Loucy (cell line): ENCODE measurements at regions not wholly inside any gene's neighbourhood (a gene's known extent, or its start where the extent isn't known, plus 50 kb on each side); places are given as distances from the start of the nearest gene placed in this dataset.

Experiments used
- H2AFZ ChIP-seq: fragments of 200-600 bp; sonication (generic); 2 replicates; pipeline ENCODE4 v1.6.0; 2016; ENCODE audit warnings: antibody characterized with exemption, mild to moderate bottlenecking, low read length, moderate library complexity
- H3F3A ChIP-seq: fragments of 200-600 bp; 2 replicates; pipeline ENCODE4 v1.6.0; 2016; ENCODE audit warnings: antibody characterized with exemption, low read depth, mild to moderate bottlenecking
- H3K27me3 ChIP-seq: fragments of 200-600 bp; sonication (generic); 2 replicates; pipeline ENCODE4 v1.6.1; 2014; ENCODE audit warnings: low read length, mild to moderate bottlenecking; ENCODE audit not compliant: insufficient read depth, poor library complexity, severe bottlenecking
- H3K36me3 ChIP-seq: fragments of 200-600 bp; sonication (generic); 2 replicates; pipeline ENCODE4 v1.6.1; 2016; ENCODE audit warnings: low read length; ENCODE audit not compliant: insufficient read depth
- H3K4me1 ChIP-seq: fragments of 200-600 bp; sonication (generic); 2 replicates; pipeline ENCODE4 v1.5.1; 2014; ENCODE audit warnings: low read length, mild to moderate bottlenecking; ENCODE audit not compliant: insufficient read depth, poor library complexity, severe bottlenecking
- H3K4me2 ChIP-seq: fragments of 200-600 bp; sonication (generic); 2 replicates; pipeline ENCODE4 v1.6.0; 2014; ENCODE audit warnings: antibody characterized with exemption, low read length, low read depth, mild to moderate bottlenecking; ENCODE audit not compliant: poor library complexity, severe bottlenecking
- H3K4me3 ChIP-seq: fragments of 200-600 bp; sonication (generic); 2 replicates; pipeline ENCODE4 v1.5.1; 2014; ENCODE audit warnings: low read length, mild to moderate bottlenecking, mixed read lengths; ENCODE audit not compliant: poor library complexity, severe bottlenecking
- H3K79me2 ChIP-seq: fragments of 200-600 bp; sonication (generic); 2 replicates; pipeline ENCODE4 v1.6.1; 2014; ENCODE audit warnings: low read length; ENCODE audit not compliant: insufficient read depth
- H3K9ac ChIP-seq: fragments of 200-600 bp; sonication (generic); 2 replicates; pipeline ENCODE4 v1.6.0; 2014; ENCODE audit warnings: mild to moderate bottlenecking, low read depth, low read length, moderate library complexity; ENCODE audit not compliant: poor library complexity, severe bottlenecking
- H3K9me2 ChIP-seq: fragments of 200-600 bp; sonication (generic); replicated peaks from 2 replicates; pipeline ENCODE4 v1.6.1; 2016; ENCODE audit warnings: low read depth, low read length, mixed read lengths
- H3K9me3 ChIP-seq: fragments of 200-600 bp; sonication (generic); 2 replicates; pipeline ENCODE4 v1.6.1; 2014; ENCODE audit warnings: mild to moderate bottlenecking, antibody characterized with exemption, low read length, low read depth; ENCODE audit not compliant: insufficient read depth
- H4K20me1 ChIP-seq: fragments of 200-600 bp; sonication (generic); 2 replicates; pipeline ENCODE4 v1.6.0; 2014; ENCODE audit warnings: antibody characterized with exemption, low read length, mild to moderate bottlenecking; ENCODE audit not compliant: insufficient read depth, poor library complexity, severe bottlenecking
- CTCF ChIP-seq: fragments of 200-600 bp; sonication (generic); conservative IDR thresholded peaks from 2 replicates; pipeline ENCODE4 v1.5.1; 2014; ENCODE audit warnings: mild to moderate bottlenecking, antibody characterized with exemption, low read length
- EZH2phosphoT487 ChIP-seq: fragments of 200-600 bp; IDR thresholded peaks from 2 replicates; pipeline ENCODE4 v1.6.1; 2018; ENCODE audit warnings: antibody characterized with exemption, mild to moderate bottlenecking, moderate library complexity, borderline replicate concordance

- no peaks in the 10 kb centered on the region for H4K20me1 ChIP-seq
- no peak overlapping the region for H2AFZ ChIP-seq
- no peaks in the 10 kb centered on the region for H3F3A ChIP-seq
- H3K4me2 ChIP-seq = no peak overlapping the region
- no peaks in the 10 kb centered on the region for H3K9me3 ChIP-seq
- no peak for TF ChIP-seq CTCF
- no peak for TF ChIP-seq EZH2phosphoT487
- H3K27me3 ChIP-seq = no peaks in the 10 kb centered on the region
- no peaks in the 10 kb centered on the region for H3K9me2 ChIP-seq
- H3K79me2 ChIP-seq = no peaks in the 10 kb centered on the region
- H3K36me3 ChIP-seq = no peaks in the 10 kb centered on the region
- H3K4me3 ChIP-seq = no peak overlapping the region
- no peak overlapping the region for H3K9ac ChIP-seq
- H3K4me1 ChIP-seq = no peaks in the 10 kb centered on the region
Observed at GRCh38 chr18:7512348-7512747, 54.8 kb upstream of the PTPRM start.

- Histone ChIP-seq H3K9me3 (no peaks in the 10 kb centered on the region), H3K9me2 (no peaks in the 10 kb centered on the region), H3K9ac (no peak overlapping the region), H3F3A (no peaks in the 10 kb centered on the region), H2AFZ (no peak overlapping the region), H3K4me3 (no peak overlapping the region), H3K4me2 (no peak overlapping the region), H3K36me3 (no peaks in the 10 kb centered on the region), H3K4me1 (no peaks in the 10 kb centered on the region), H3K79me2 (no peaks in the 10 kb centered on the region), H4K20me1 (no peaks in the 10 kb centered on the region), H3K27me3 (no peaks in the 10 kb centered on the region)
- TF ChIP-seq EZH2phosphoT487 (no peak), CTCF (no peak)
Observed at GRCh38 chr18:7512990-7513389, 54.1 kb upstream of the PTPRM start.

GRCh38 chr18:7514796-7515440 lies 52.2 kb upstream of the PTPRM start:
- Histone ChIP-seq H3F3A (no peaks in the 10 kb centered on the region), H3K9ac (no peak overlapping the region), H3K4me2 (no peak overlapping the region), H3K27me3 (no peaks in the 10 kb centered on the region), H2AFZ (no peak overlapping the region), H3K9me2 (no peaks in the 10 kb centered on the region), H3K79me2 (no peaks in the 10 kb centered on the region), H3K36me3 (no peaks in the 10 kb centered on the region), H3K4me3 (no peak overlapping the region), H3K4me1 (no peaks in the 10 kb centered on the region), H3K9me3 (no peaks in the 10 kb centered on the region), H4K20me1 (no peaks in the 10 kb centered on the region)
- TF ChIP-seq CTCF (no peak), EZH2phosphoT487 (no peak)
